K562 (cell line): ENCODE measurements at regions not wholly inside any gene's neighbourhood (a gene's known extent, or its start where the extent isn't known, plus 50 kb on each side); places are given as distances from the start of the nearest gene placed in this dataset.

Experiments used
- ATAC-seq: fragments of 200-7000 bp; cut with Tn5 transposase; 3 replicates; pipeline ENCODE4 v1.9.1; 2020; ENCODE audit warnings: moderate library complexity
- BruUV-seq: library from RNA; stranded (reverse); fragments of 400-500 nt; replicated peaks from 2 replicates; lab custom pipeline; 2021; lab: Mats Ljungman, UMichigan
- CTCF ChIA-PET: fragments of 300-600 bp; formaldehyde crosslinking; extraction: SDS; loops from one replicate; lab custom pipeline; 2021; ENCODE audit warnings: low intra/inter-chr PET ratio; lab: Yijun Ruan, JAX
- POLR2A ChIA-PET: fragments of 300-600, 350-650 bp; sonication (Branson Sonifier 250); formaldehyde crosslinking; extraction: SDS; loops from one replicate; lab custom pipeline; 2021; ENCODE audit warnings: antibody characterized with exemption, inconsistent platforms; lab: Yijun Ruan, JAX
- DNase-seq, 4 experiments: peaks; one replicate each; pipeline versions ENCODE4 v3.0.0 to v3.0.0-alpha.2; 2011 to 2018; ENCODE audit warnings: low spot score in 3 of 4, mixed read lengths in 3 of 4; ENCODE audit errors: extremely low read depth in 1 of 4
- FAIRE-seq: peaks from 2 replicates; lab custom pipeline; 2011; peaks lifted over from hg19 to GRCh38; lab: Jason Lieb, UNC
- H2AFZ ChIP-seq: 2 replicates; pipeline ENCODE4 v1.6.0; 2011; ENCODE audit warnings: low read depth, low read length, control low read depth, inconsistent platforms
- H3K27ac ChIP-seq: fragments of 200-600 bp; 3 replicates; pipeline ENCODE4 v1.8.0; 2011; ENCODE audit warnings: low read depth, mild to moderate bottlenecking, control low read depth, inconsistent platforms, low read length, moderate library complexity, mixed read lengths; ENCODE audit errors: extremely low read depth
- H3K27me3 ChIP-seq, 2 experiments: fragments of 300-600 bp in 1 of 2; 2 replicates in 1 of 2; 3 replicates in 1 of 2; pipeline versions ENCODE4 v1.6.0 to v1.8.0; 2011; ENCODE audit warnings: inconsistent platforms in 2 of 2, low read length in 2 of 2, mild to moderate bottlenecking in 1 of 2, mixed read lengths in 1 of 2, moderate library complexity in 1 of 2; ENCODE audit not compliant: control insufficient read depth in 2 of 2, insufficient read depth in 2 of 2
- H3K36me3 ChIP-seq: fragments of 300-600 bp; 3 replicates; pipeline ENCODE4 v1.8.0; 2011; ENCODE audit warnings: mild to moderate bottlenecking, low read length, inconsistent platforms; ENCODE audit not compliant: control insufficient read depth, insufficient read depth
- H3K4me1 ChIP-seq, 2 experiments: fragments of 200-600 bp in 1 of 2; replicated peaks in 1 of 2; 2 replicates in 1 of 2; 3 replicates in 1 of 2; pipeline versions ENCODE4 v1.5.1 to v1.8.0; 2011; ENCODE audit warnings: inconsistent platforms in 2 of 2, low read length in 2 of 2, mild to moderate bottlenecking in 1 of 2, mixed read lengths in 1 of 2, moderate library complexity in 1 of 2; ENCODE audit not compliant: control insufficient read depth in 2 of 2, insufficient read depth in 2 of 2
- H3K4me2 ChIP-seq: 2 replicates; pipeline ENCODE4 v1.6.1; 2011; ENCODE audit warnings: low read length, control low read depth, inconsistent platforms, mixed read lengths; ENCODE audit not compliant: insufficient read depth
- H3K4me3 ChIP-seq: fragments of 200-600 bp; sonication (generic), shearing (Covaris generic); 2 replicates; pipeline ENCODE4 v1.5.1; 2016; ENCODE audit warnings: control low read depth, inconsistent platforms
- H3K79me2 ChIP-seq: fragments of 200-600 bp; 3 replicates; pipeline ENCODE4 v1.8.0; 2011; ENCODE audit warnings: low read length, inconsistent platforms; ENCODE audit not compliant: control insufficient read depth, insufficient read depth
- H3K9ac ChIP-seq, 2 experiments: 2 replicates each; pipeline versions ENCODE4 v1.6.0 to v1.6.1; 2011; ENCODE audit warnings: low read depth in 2 of 2, low read length in 2 of 2, control low read depth in 1 of 2, inconsistent platforms in 1 of 2, mild to moderate bottlenecking in 1 of 2, mixed read lengths in 1 of 2; ENCODE audit not compliant: insufficient read depth in 1 of 2
- H3K9me1 ChIP-seq: one replicate; pipeline ENCODE4 v1.6.0; 2011; ENCODE audit warnings: inconsistent platforms, mild to moderate bottlenecking, low read length, moderate library complexity; ENCODE audit not compliant: control insufficient read depth, insufficient read depth
- H3K9me3 ChIP-seq: replicated peaks from 2 replicates; pipeline ENCODE4 v1.5.1; 2011; ENCODE audit warnings: low read depth, low read length, inconsistent platforms; ENCODE audit not compliant: control insufficient read depth, insufficient read depth
- H4K20me1 ChIP-seq: replicated peaks from 2 replicates; pipeline ENCODE4 v1.6.1; 2011; ENCODE audit warnings: low read length, inconsistent platforms, mixed read lengths; ENCODE audit not compliant: control insufficient read depth, insufficient read depth
- ASH1L ChIP-seq: fragments of 450-650 bp; IDR thresholded peaks from 2 replicates; pipeline ENCODE4 v1.6.1; 2018; ENCODE audit warnings: borderline replicate concordance, mild to moderate bottlenecking, low read depth; ENCODE audit not compliant: partially characterized antibody
- FOSL1 ChIP-seq: fragments of 200-800 bp; sonication (Bioruptor generic); conservative IDR thresholded peaks from 2 replicates; pipeline ENCODE4 v1.6.1; 2016; ENCODE audit warnings: missing genetic modification characterization, missing compliant biosample characterization
- GTF2A2 ChIP-seq: IDR thresholded peaks from 2 replicates; pipeline ENCODE4 v1.6.1; 2016; ENCODE audit warnings: mild to moderate bottlenecking, missing genetic modification characterization, missing compliant biosample characterization
- HIVEP1 ChIP-seq: fragments of 250-450 bp; sonication (Bioruptor Pico); IDR thresholded peaks from 2 replicates; pipeline ENCODE4 v1.4.0; 2020; ENCODE audit warnings: mild to moderate bottlenecking
- MBD2 ChIP-seq: sonication (generic); IDR thresholded peaks from 2 replicates; pipeline ENCODE4 v1.6.1; 2016; ENCODE audit warnings: low read depth, borderline replicate concordance
- PPARD ChIP-seq: fragments of 250-450 bp; sonication (Bioruptor Pico); IDR thresholded peaks from 2 replicates; pipeline ENCODE4 v1.8.0; 2022; ENCODE audit warnings: inconsistent platforms, mild to moderate bottlenecking, moderate library complexity
- PURB ChIP-seq: sonication (generic); formaldehyde crosslinking; IDR thresholded peaks from 2 replicates; pipeline ENCODE4 v1.9.0; 2021; ENCODE audit warnings: low read depth, mild to moderate bottlenecking, missing genetic modification reagents
- YBX1 ChIP-seq: fragments of 450-650 bp; IDR thresholded peaks from 2 replicates; pipeline ENCODE4 v1.7.1; 2016; ENCODE audit warnings: mild to moderate bottlenecking
- ZFP1 ChIP-seq: fragments of 450-650 bp; formaldehyde crosslinking; IDR thresholded peaks from 2 replicates; pipeline ENCODE4 v1.4.0; 2020; ENCODE audit warnings: mild to moderate bottlenecking, mixed read lengths
- WGBS: fragments of 100-300 bp; shearing (Covaris generic); methylation state at CpG from one replicate; pipeline ENCODE4 v1.1.6; 2016; ENCODE audit warnings: low coverage, mixed read lengths; ENCODE audit not compliant: insufficient coverage; ENCODE audit errors: missing lambda C conversion rate; 5-methylcytosine and 5-hydroxymethylcytosine counted together
- in situ Hi-C: fragments of 300-500 bp; cut with MboI; formaldehyde crosslinking; loops from 4 replicates; pipeline ENCODE4 v1.15.0; 2018; ENCODE audit warnings: inconsistent platforms, mixed read lengths
- intact Hi-C: fragments of 100-400 bp; cut with micrococcal nuclease; formaldehyde crosslinking; loops from 2 replicates; pipeline ENCODE4 v1.14.2; 2022
- TF ChIP-seq, protein P1 (sequence below): fragments of 250-450 bp; sonication (Bioruptor Pico); IDR thresholded peaks from 2 replicates; pipeline ENCODE4 v1.8.0; 2021; ENCODE audit warnings: mild to moderate bottlenecking, moderate library complexity
- TF ChIP-seq, protein P2 (sequence below): fragments of 250-450 bp; sonication (Bioruptor Pico); IDR thresholded peaks from 2 replicates; pipeline ENCODE4 v1.8.0; 2022; ENCODE audit warnings: moderate library complexity, mild to moderate bottlenecking, inconsistent platforms
- TF ChIP-seq, protein P3 (sequence below), 2 experiments: fragments of 150-350 bp in 1 of 2; IDR thresholded peaks; 2 replicates each; pipeline ENCODE4 v1.6.1; 2012 to 2016; ENCODE audit warnings: low read depth in 2 of 2, low read length in 2 of 2, mild to moderate bottlenecking in 1 of 2, moderate library complexity in 1 of 2
- TF ChIP-seq, protein P4 (sequence below): fragments of 450-650 bp; IDR thresholded peaks from 2 replicates; pipeline ENCODE4 v1.7.0; 2016; ENCODE audit warnings: borderline replicate concordance

DNA sequence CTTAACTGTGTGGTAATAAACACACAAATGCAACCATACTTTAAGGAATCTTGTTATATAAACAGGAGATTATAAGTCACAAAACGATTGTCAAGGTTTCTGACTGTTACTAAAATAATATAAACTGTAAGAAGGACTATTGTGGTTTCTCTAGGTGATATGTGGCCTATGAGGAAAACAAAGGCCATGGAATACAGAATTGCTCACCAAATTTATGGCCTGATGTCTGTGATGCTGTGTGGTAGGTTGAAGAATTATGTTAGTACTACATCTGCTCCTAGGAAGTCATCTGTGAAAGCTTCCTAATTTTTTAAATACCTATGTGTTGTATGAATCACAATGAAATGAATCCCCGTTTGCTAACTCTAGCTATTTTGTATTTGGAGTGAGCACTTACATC, 875.4 kb upstream of the MAP3K7 start (continued):
- TF ChIP-seq PPARD (CRISPR knock-in tag) = no peak
- no peak for TF ChIP-seq GTF2A2
- TF ChIP-seq, protein P1, sequence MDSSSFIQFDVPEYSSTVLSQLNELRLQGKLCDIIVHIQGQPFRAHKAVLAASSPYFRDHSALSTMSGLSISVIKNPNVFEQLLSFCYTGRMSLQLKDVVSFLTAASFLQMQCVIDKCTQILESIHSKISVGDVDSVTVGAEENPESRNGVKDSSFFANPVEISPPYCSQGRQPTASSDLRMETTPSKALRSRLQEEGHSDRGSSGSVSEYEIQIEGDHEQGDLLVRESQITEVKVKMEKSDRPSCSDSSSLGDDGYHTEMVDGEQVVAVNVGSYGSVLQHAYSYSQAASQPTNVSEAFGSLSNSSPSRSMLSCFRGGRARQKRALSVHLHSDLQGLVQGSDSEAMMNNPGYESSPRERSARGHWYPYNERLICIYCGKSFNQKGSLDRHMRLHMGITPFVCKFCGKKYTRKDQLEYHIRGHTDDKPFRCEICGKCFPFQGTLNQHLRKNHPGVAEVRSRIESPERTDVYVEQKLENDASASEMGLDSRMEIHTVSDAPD = no peak
- TF ChIP-seq PURB (CRISPR knock-in tag) = no peak
- no peak for TF ChIP-seq ZFP1 (CRISPR knock-in tag)

DNA sequence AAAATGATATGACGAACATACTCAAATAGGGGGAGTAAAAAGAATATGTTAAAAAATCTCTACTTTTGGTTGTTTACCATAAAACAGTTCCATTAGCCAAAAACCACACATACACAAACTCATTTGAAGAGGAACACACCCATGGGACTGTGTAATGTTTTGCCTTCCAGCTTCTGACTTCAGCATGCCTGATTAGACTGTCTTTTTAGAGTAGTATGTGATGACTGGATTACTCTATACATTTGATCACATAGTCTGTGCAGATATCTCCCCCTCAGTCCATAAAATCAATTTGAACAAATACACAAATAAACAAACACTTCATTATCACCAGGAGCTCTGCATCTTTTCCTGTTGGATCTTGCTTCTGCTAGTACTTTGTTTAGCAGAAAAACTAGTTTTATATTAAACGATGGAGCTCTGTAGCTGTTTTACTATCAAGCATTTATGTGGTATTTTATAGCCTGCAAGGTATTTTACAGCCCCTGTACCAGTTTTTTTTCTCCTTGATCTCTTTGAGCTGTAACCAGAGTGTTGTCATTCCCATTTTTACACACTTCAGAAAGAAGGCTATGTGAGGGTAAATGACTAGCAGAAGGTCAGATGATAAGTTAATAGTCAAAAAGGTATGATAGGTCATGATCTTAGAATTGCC, 866.5 kb upstream of the MAP3K7 start:
- no peak overlapping the region for H3K4me3 ChIP-seq
- H3K4me2 ChIP-seq = no peak overlapping the region
- BruUV-seq = no TSS peak
- intact Hi-C loops (no loop called here), in situ Hi-C loops (no loop called here)
- H3K9me3 ChIP-seq = no peaks in the 10 kb centered on the region
- H3K9me1 ChIP-seq = no peaks in the 10 kb centered on the region
- H3K27ac ChIP-seq = no peak overlapping the region
- WGBS = 5% methylated on average over 2 of the region's 2 CpGs
- ChIA-PET CTCF (no interaction called here), POLR2A (no interaction called here)
- no peaks in the 10 kb centered on the region for H3K79me2 ChIP-seq
- H3K9ac ChIP-seq = no peak overlapping the region
- DNase-seq (no peak), ATAC-seq (no peak), FAIRE-seq (no peak)
- H3K36me3 ChIP-seq = no peaks in the 10 kb centered on the region
- no peaks in the 10 kb centered on the region for H3K27me3 ChIP-seq
- no peak overlapping the region for H2AFZ ChIP-seq
- no peaks in the 10 kb centered on the region for H3K4me1 ChIP-seq
- no peaks in the 10 kb centered on the region for H4K20me1 ChIP-seq
- no peak for TF ChIP-seq MBD2
- no peak for TF ChIP-seq YBX1
- TF ChIP-seq, protein P2, sequence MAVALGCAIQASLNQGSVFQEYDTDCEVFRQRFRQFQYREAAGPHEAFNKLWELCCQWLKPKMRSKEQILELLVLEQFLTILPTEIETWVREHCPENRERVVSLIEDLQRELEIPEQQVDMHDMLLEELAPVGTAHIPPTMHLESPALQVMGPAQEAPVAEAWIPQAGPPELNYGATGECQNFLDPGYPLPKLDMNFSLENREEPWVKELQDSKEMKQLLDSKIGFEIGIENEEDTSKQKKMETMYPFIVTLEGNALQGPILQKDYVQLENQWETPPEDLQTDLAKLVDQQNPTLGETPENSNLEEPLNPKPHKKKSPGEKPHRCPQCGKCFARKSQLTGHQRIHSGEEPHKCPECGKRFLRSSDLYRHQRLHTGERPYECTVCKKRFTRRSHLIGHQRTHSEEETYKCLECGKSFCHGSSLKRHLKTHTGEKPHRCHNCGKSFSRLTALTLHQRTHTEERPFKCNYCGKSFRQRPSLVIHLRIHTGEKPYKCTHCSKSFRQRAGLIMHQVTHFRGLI = no peak
- TF ChIP-seq, protein P3, sequence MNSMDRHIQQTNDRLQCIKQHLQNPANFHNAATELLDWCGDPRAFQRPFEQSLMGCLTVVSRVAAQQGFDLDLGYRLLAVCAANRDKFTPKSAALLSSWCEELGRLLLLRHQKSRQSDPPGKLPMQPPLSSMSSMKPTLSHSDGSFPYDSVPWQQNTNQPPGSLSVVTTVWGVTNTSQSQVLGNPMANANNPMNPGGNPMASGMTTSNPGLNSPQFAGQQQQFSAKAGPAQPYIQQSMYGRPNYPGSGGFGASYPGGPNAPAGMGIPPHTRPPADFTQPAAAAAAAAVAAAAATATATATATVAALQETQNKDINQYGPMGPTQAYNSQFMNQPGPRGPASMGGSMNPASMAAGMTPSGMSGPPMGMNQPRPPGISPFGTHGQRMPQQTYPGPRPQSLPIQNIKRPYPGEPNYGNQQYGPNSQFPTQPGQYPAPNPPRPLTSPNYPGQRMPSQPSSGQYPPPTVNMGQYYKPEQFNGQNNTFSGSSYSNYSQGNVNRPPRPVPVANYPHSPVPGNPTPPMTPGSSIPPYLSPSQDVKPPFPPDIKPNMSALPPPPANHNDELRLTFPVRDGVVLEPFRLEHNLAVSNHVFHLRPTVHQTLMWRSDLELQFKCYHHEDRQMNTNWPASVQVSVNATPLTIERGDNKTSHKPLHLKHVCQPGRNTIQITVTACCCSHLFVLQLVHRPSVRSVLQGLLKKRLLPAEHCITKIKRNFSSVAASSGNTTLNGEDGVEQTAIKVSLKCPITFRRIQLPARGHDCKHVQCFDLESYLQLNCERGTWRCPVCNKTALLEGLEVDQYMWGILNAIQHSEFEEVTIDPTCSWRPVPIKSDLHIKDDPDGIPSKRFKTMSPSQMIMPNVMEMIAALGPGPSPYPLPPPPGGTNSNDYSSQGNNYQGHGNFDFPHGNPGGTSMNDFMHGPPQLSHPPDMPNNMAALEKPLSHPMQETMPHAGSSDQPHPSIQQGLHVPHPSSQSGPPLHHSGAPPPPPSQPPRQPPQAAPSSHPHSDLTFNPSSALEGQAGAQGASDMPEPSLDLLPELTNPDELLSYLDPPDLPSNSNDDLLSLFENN (IDR thresholded peaks at IDR 0.05; ENCODE audit: low read depth in 2 of 2, low read length in 2 of 2) = no peak
- TF ChIP-seq, protein P4, sequence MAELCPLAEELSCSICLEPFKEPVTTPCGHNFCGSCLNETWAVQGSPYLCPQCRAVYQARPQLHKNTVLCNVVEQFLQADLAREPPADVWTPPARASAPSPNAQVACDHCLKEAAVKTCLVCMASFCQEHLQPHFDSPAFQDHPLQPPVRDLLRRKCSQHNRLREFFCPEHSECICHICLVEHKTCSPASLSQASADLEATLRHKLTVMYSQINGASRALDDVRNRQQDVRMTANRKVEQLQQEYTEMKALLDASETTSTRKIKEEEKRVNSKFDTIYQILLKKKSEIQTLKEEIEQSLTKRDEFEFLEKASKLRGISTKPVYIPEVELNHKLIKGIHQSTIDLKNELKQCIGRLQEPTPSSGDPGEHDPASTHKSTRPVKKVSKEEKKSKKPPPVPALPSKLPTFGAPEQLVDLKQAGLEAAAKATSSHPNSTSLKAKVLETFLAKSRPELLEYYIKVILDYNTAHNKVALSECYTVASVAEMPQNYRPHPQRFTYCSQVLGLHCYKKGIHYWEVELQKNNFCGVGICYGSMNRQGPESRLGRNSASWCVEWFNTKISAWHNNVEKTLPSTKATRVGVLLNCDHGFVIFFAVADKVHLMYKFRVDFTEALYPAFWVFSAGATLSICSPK = no peak
- TF ChIP-seq FOSL1 = no peak
- no peak for TF ChIP-seq HIVEP1
- no peak for TF ChIP-seq ASH1L
